Peyer's patch (tissue), 4 donors: ENCODE measurements at regions not wholly inside any gene's neighbourhood (a gene's known extent, or its start where the extent isn't known, plus 50 kb on each side); places are given as distances from the start of the nearest gene placed in this dataset.

Source experiments
- CTCF ChIP-seq, 6 experiments: fragments of 450-650 bp in 4 of 6; fragments of 200-600 bp in 2 of 6; sonication (generic) in 1 of 6; IDR thresholded peaks; one replicate each; pipeline ENCODE4 v1.5.1; 2017 to 2019; ENCODE audit warnings: antibody characterized with exemption in 6 of 6, mild to moderate bottlenecking in 3 of 6, moderate library complexity in 1 of 6
- POLR2A ChIP-seq, 2 donors: fragments of 450-650 bp; IDR thresholded peaks; one replicate each; pipeline ENCODE4 v1.5.1; 2017; ENCODE audit warnings: antibody characterized with exemption in 2 of 2, mild to moderate bottlenecking in 2 of 2, moderate library complexity in 2 of 2

- TF ChIP-seq CTCF (IDR thresholded peaks at IDR 0.05) (no peak), POLR2A (IDR thresholded peaks at IDR 0.05) (no peak)
Observed at GRCh38 chr4:123206016-123206415, 190.6 kb upstream of the SPRY1 start.
